RWPE1 (cell line): ENCODE measurements at regions not wholly inside any gene's neighbourhood (a gene's known extent, or its start where the extent isn't known, plus 50 kb on each side); places are given as distances from the start of the nearest gene placed in this dataset.

ENCODE experiments used
- CTCF ChIA-PET: fragments of 350-600 bp; sonication (Branson Sonifier 250); formaldehyde crosslinking; extraction: SDS; loops from one replicate; lab custom pipeline; 2021; lab: Yijun Ruan, JAX
- POLR2A ChIA-PET: fragments of 400-600 bp; formaldehyde crosslinking; extraction: SDS; loops from one replicate; lab custom pipeline; 2020; ENCODE audit warnings: antibody characterized with exemption; ENCODE audit not compliant: low non-redundant PET; lab: Yijun Ruan, JAX
- DNase-seq: peaks from one replicate; pipeline ENCODE4 v3.0.0; 2012; ENCODE audit warnings: low spot score
- H3K27ac ChIP-seq: fragments of 450-650 bp; 2 replicates; pipeline ENCODE4 v1.5.1; 2017
- TF ChIP-seq, protein P1 (sequence below): fragments of 450-650 bp; conservative IDR thresholded peaks from 2 replicates; pipeline ENCODE4 v1.5.1; 2017; ENCODE audit warnings: low read depth, mild to moderate bottlenecking

DNA sequence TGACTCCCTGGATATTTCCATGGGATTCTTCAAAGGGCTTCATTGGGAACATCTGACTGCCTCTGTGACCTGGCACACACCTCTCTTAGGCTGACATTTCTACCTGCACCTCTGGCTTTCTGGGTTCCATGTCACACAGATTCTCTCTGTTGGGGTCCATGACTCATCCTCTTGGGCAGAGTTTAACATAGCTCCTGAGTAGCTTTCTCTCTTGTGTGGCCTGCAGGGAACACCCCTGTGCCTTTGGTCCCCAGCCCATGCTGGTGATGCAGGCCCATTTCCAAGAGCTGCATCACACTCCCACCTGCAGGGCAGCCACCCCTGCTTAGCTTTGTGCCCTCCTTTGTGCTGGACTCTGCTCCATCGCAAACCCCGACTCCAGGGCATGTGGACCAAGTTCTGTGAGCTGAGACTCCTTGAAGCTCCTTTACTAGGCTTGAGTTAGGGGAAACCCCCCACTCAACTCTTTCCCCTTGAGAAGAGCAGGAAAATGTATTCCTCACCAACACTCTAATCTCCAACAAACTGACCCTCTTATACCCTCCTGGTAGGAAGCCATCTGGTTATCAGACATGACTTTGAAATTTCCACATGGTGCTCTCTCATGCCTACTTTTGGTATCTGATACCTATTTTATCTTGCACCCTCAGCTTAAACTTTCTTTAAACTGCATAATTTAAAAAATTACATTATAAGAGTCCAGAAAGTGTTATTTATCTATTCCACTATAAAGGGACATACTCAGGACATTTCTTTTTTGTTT, 93.3 kb downstream of the ZNF777 start:
- no peak overlapping the region for H3K27ac ChIP-seq
- ChIA-PET POLR2A (no interaction called here), CTCF (no interaction called here)
- TF ChIP-seq, protein P1, sequence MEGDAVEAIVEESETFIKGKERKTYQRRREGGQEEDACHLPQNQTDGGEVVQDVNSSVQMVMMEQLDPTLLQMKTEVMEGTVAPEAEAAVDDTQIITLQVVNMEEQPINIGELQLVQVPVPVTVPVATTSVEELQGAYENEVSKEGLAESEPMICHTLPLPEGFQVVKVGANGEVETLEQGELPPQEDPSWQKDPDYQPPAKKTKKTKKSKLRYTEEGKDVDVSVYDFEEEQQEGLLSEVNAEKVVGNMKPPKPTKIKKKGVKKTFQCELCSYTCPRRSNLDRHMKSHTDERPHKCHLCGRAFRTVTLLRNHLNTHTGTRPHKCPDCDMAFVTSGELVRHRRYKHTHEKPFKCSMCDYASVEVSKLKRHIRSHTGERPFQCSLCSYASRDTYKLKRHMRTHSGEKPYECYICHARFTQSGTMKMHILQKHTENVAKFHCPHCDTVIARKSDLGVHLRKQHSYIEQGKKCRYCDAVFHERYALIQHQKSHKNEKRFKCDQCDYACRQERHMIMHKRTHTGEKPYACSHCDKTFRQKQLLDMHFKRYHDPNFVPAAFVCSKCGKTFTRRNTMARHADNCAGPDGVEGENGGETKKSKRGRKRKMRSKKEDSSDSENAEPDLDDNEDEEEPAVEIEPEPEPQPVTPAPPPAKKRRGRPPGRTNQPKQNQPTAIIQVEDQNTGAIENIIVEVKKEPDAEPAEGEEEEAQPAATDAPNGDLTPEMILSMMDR = no peak
- DNase-seq = no peak

DNA sequence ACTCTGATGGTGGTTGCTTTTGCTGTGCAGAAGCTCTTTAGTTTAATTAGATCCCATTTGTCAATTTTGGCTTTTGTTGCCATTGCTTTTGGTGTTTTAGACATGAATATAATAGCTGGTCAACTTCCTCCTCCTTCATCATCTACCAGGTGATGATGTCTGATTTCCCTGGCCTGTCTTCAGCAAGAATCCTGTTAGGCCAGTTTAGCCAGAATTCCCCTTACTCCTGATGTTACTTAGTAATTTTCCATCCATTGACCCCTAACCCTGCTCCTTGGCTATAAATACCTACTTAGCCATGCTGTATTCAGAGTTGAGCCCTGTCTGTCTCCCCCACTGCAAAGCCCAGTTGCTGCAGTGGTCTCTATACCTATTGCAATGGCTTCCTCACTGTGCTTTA, 91.4 kb downstream of the ZNF777 start:
- H3K27ac ChIP-seq = no peak overlapping the region
- POLR2A ChIA-PET = no interaction called here
- CTCF ChIA-PET = no interaction called here
- peak; percentile 8 for DNase-seq
- TF ChIP-seq, protein P1 = no peak

DNA sequence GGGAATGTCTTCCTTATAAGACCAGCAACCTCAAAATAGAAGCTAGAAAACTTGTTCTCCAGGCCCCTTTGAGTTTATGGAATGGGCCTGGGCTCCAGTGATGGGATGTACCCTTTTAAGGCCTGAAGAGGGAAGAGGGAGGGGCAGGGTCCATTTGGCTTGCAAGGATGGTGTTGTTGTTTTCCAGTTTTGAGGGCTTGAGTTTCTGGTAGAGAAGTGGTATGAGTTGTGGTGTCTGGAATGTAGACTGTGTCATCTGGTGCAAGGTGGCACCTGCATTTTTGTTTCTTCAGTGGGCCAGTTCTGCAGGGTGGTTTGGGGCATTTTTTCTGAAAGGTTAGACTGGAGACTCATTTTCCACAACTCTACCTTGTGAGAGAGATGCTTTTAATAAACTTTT, 90.1 kb downstream of the ZNF777 start:
- CTCF ChIA-PET = no interaction called here
- DNase-seq = no peak
- no peak overlapping the region for H3K27ac ChIP-seq
- POLR2A ChIA-PET = no interaction called here
- TF ChIP-seq, protein P1 = no peak

DNA sequence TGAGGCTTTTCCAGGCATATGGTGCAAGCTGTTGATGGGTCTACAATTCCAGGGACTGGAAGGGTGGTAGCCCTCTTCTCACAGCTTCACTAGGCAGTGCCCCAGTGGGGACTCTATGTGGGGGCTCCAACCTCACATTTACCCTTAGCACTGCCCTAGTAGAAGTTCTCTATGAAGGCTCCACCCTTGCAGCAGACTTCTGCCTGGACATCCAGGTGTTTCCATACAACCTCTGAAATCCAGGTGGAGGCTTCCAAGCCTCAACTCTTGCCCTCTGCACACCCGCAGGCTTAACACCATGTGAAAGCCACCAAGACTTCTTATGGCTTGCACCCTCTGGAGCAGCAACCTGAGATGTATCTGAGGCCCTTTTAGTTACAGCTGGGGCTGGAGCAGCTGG, 87.8 kb downstream of the ZNF777 start:
- no peak for DNase-seq
- TF ChIP-seq, protein P1 = no peak
- ChIA-PET CTCF (no interaction called here), POLR2A (no interaction called here)
- H3K27ac ChIP-seq = no peak overlapping the region

DNA sequence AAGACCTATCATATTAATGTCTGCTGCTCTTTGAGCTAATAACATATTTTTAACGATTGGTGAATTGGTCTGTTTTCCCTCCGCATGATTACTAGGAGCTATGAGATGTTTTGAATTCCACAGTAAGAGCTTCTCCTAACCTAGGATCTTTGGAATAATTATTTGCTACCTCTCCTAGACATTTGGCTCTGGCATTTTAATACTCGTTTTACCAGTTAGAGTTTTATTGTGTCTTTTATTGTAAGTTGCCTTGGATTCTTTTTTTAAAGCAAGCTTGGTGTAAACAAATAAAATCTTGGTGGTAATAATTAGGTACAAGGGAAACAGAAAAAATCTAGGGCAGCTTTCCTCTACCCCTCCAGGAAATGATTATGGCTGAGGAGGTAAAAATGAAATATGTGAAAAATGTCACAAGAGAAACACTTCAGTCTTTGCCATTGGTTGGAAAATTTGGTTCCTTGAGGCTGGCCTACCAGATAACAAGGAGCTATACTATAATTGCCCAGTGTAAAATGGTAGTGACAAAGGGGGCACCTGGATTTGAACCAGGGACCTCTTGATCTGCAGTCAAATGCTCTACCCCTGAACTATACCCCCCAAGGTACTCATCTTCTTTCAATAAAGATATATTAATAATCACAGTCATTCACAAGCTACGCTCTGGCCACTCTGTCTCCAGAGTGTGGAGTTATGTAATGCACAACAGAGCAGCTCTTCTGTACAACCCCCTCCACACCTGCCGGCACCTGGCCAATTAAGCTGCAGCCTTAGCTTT, 85.4 kb downstream of the ZNF777 start:
- ChIA-PET CTCF (interaction anchor here (0.6 kb wide), 1 partner anchor 10 kb away, joined by 3 read pairs; no protein-coding TSS in a partner anchor), POLR2A (no interaction called here)
- no peak overlapping the region for H3K27ac ChIP-seq
- no peak for DNase-seq
- TF ChIP-seq, protein P1 = no peak

DNA sequence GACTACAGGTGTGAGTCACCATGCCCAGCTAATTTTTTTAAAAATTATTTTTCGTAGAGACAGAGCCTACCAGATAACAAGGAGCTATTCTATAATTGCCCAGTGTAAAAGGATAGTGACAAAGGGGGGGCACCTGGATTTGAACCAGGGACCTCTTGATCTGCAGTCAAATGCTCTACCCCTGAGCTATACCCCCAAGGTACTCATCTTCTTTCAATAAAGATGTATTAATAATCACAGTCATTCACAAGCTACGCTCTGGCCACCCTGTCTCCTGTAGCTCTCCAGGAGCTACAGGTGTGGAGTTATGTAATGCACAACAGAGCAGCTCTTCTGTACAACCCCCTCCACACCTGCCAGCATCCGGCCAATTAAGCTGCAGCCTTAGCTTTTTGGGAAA, 83.5 kb downstream of the ZNF777 start:
- H3K27ac ChIP-seq = no peak overlapping the region
- no peak for DNase-seq
- ChIA-PET CTCF (interaction anchor here (0.6 kb wide), 1 partner anchor 239 kb away, joined by 5 read pairs; no protein-coding TSS in a partner anchor), POLR2A (no interaction called here)
- TF ChIP-seq, protein P1 = no peak
